Osteocyte (in vitro differentiated cells): ENCODE measurements at regions not wholly inside any gene's neighbourhood (a gene's known extent, or its start where the extent isn't known, plus 50 kb on each side); places are given as distances from the start of the nearest gene placed in this dataset.
"Not testable (repeated sequence)": the region's sequence is repeated elsewhere in the genome, so short reads cannot be mapped to it uniquely, and the experiment has no call there.

Source experiments
- DNase-seq: peaks from one replicate; pipeline ENCODE4 v3.0.0; 2021; ENCODE audit warnings: mixed read lengths; ENCODE audit not compliant: unreplicated experiment; ENCODE audit errors: extremely low spot score
- H3K27ac Mint-ChIP-seq: one replicate; pipeline ENCODE4 v1.8.0; 2021; ENCODE audit warnings: mild to moderate bottlenecking, mixed read lengths; ENCODE audit not compliant: unreplicated experiment
- H3K27me3 Mint-ChIP-seq: one replicate; pipeline ENCODE4 v1.8.0; 2021; ENCODE audit warnings: mixed read lengths; ENCODE audit not compliant: unreplicated experiment
- H3K36me3 Mint-ChIP-seq: one replicate; pipeline ENCODE4 v1.8.0; 2021; ENCODE audit warnings: mixed read lengths; ENCODE audit not compliant: unreplicated experiment
- H3K4me1 Mint-ChIP-seq: one replicate; pipeline ENCODE4 v1.8.0; 2021; ENCODE audit warnings: mixed read lengths; ENCODE audit not compliant: unreplicated experiment
- H3K4me3 Mint-ChIP-seq: one replicate; pipeline ENCODE4 v1.8.0; 2021; ENCODE audit warnings: mild to moderate bottlenecking, moderate library complexity, mixed read lengths; ENCODE audit not compliant: unreplicated experiment
- H3K9me3 Mint-ChIP-seq: one replicate; pipeline ENCODE4 v1.8.0; 2021; ENCODE audit warnings: mixed read lengths; ENCODE audit not compliant: unreplicated experiment
- CTCF ChIP-seq: fragments of 200-600 bp; sonication (generic); IDR thresholded peaks from 2 replicates; pipeline ENCODE4 v1.5.0; 2021; ENCODE audit warnings: antibody characterized with exemption, mild to moderate bottlenecking, moderate library complexity

GRCh38 chr9:7489036-7489435, 310.5 kb downstream of the DMAC1 start:
- no peak overlapping the region for H3K4me3 Mint-ChIP-seq
- no peaks in the 10 kb centered on the region for H3K27me3 Mint-ChIP-seq
- no peak for DNase-seq
- TF ChIP-seq CTCF: no peak
- no peak overlapping the region for H3K27ac Mint-ChIP-seq
- H3K36me3 Mint-ChIP-seq: no peaks in the 10 kb centered on the region
- H3K9me3 Mint-ChIP-seq: no peaks in the 10 kb centered on the region
- no peaks in the 10 kb centered on the region for H3K4me1 Mint-ChIP-seq

- not testable (repeated sequence) for H3K27ac Mint-ChIP-seq, H3K27me3 Mint-ChIP-seq, DNase-seq, H3K9me3 Mint-ChIP-seq, H3K36me3 Mint-ChIP-seq, H3K4me1 Mint-ChIP-seq, H3K4me3 Mint-ChIP-seq
Observed at GRCh38 chr9:7484014-7484413, 315.6 kb downstream of the DMAC1 start.

- H3K4me1 Mint-ChIP-seq: no peaks in the 10 kb centered on the region
- TF ChIP-seq CTCF: no peak
- no peak for DNase-seq
- no peaks in the 10 kb centered on the region for H3K27me3 Mint-ChIP-seq
- H3K36me3 Mint-ChIP-seq: no peaks in the 10 kb centered on the region
- no peak overlapping the region for H3K27ac Mint-ChIP-seq
- no peak overlapping the region for H3K4me3 Mint-ChIP-seq
- H3K9me3 Mint-ChIP-seq: peaks cover 13% of the 10 kb centered on the region
Observed at GRCh38 chr9:7481570-7481969, 318.0 kb downstream of the DMAC1 start.

- no peak overlapping the region for H3K4me3 Mint-ChIP-seq
- H3K27ac Mint-ChIP-seq: no peak overlapping the region
- H3K4me1 Mint-ChIP-seq: no peaks in the 10 kb centered on the region
- H3K27me3 Mint-ChIP-seq: no peaks in the 10 kb centered on the region
- peaks cover 13% of the 10 kb centered on the region for H3K9me3 Mint-ChIP-seq
- TF ChIP-seq CTCF: no peak
- no peaks in the 10 kb centered on the region for H3K36me3 Mint-ChIP-seq
- DNase-seq: no peak
Observed at GRCh38 chr9:7479300-7479699, 320.3 kb downstream of the DMAC1 start.

- Mint-ChIP-seq H3K9me3 (peaks cover 13% of the 10 kb centered on the region), H3K4me3 (no peak overlapping the region), H3K36me3 (no peaks in the 10 kb centered on the region), H3K4me1 (no peaks in the 10 kb centered on the region), H3K27me3 (no peaks in the 10 kb centered on the region), H3K27ac (no peak overlapping the region)
- no peak for DNase-seq
- no peak for TF ChIP-seq CTCF
Observed at GRCh38 chr9:7478646-7479045, 320.9 kb downstream of the DMAC1 start.

GRCh38 chr9:7467186-7467585, 332.4 kb downstream of the DMAC1 start:
- no peaks in the 10 kb centered on the region for H3K4me1 Mint-ChIP-seq
- no peak for DNase-seq
- no peaks in the 10 kb centered on the region for H3K27me3 Mint-ChIP-seq
- no peak for TF ChIP-seq CTCF
- no peak overlapping the region for H3K27ac Mint-ChIP-seq
- no peak overlapping the region for H3K4me3 Mint-ChIP-seq
- H3K36me3 Mint-ChIP-seq: no peaks in the 10 kb centered on the region
- no peaks in the 10 kb centered on the region for H3K9me3 Mint-ChIP-seq
